GM23338 (cell line): ENCODE measurements at regions not wholly inside any gene's neighbourhood (a gene's known extent, or its start where the extent isn't known, plus 50 kb on each side); places are given as distances from the start of the nearest gene placed in this dataset.

Experiments
- ATAC-seq: fragments of 200-7000 bp; cut with Tn5 transposase; 3 replicates; pipeline ENCODE4 v1.9.1; 2020
- DNase-seq: peaks from one replicate; pipeline ENCODE4 v3.0.0-alpha.2; 2015; ENCODE audit warnings: low spot score
- H2AFZ ChIP-seq: fragments of 200-600 bp; sonication (generic); 2 replicates; pipeline ENCODE4 v1.8.0; 2016; ENCODE audit warnings: antibody characterized with exemption, mild to moderate bottlenecking, moderate library complexity
- H3F3A ChIP-seq: fragments of 200-600 bp; sonication (generic); replicated peaks from 2 replicates; pipeline ENCODE4 v1.8.0; 2017; ENCODE audit warnings: antibody characterized with exemption, mixed run types, low read depth
- H3K27ac ChIP-seq: fragments of 200-600 bp; sonication (generic); 2 replicates; pipeline ENCODE4 v1.6.1; 2016; ENCODE audit warnings: low read depth
- H3K27me3 ChIP-seq: fragments of 200-600 bp; sonication (generic); 2 replicates; pipeline ENCODE4 v1.8.0; 2016; ENCODE audit warnings: mild to moderate bottlenecking, mixed run types, moderate library complexity; ENCODE audit not compliant: insufficient read depth
- H3K36me3 ChIP-seq: fragments of 200-600 bp; sonication (generic); 2 replicates; pipeline ENCODE4 v1.8.0; 2016; ENCODE audit warnings: mild to moderate bottlenecking; ENCODE audit not compliant: insufficient read depth
- H3K4me1 ChIP-seq: fragments of 200-600 bp; sonication (generic); 2 replicates; pipeline ENCODE4 v1.8.0; 2016; ENCODE audit warnings: mild to moderate bottlenecking, moderate library complexity; ENCODE audit not compliant: insufficient read depth
- H3K4me2 ChIP-seq: fragments of 200-600 bp; sonication (generic); 2 replicates; pipeline ENCODE4 v1.7.1; 2017; ENCODE audit warnings: mixed run types
- H3K4me3 ChIP-seq: fragments of 200-600 bp; sonication (generic); 2 replicates; pipeline ENCODE4 v1.6.1; 2016; ENCODE audit warnings: mixed run types
- H3K79me2 ChIP-seq: fragments of 200-600 bp; sonication (generic); replicated peaks from 2 replicates; pipeline ENCODE4 v1.8.0; 2017; ENCODE audit warnings: mild to moderate bottlenecking; ENCODE audit not compliant: insufficient read depth
- H3K9me2 ChIP-seq: fragments of 200-600 bp; sonication (generic); 2 replicates; pipeline ENCODE4 v1.8.0; 2017; ENCODE audit not compliant: insufficient read depth
- H4K20me1 ChIP-seq: fragments of 200-600 bp; sonication (generic); replicated peaks from 2 replicates; pipeline ENCODE4 v1.8.0; 2017; ENCODE audit warnings: mild to moderate bottlenecking; ENCODE audit not compliant: insufficient read depth
- H3K27ac Mint-ChIP-seq: 2 replicates; pipeline ENCODE4 v1.8.0; 2020; ENCODE audit warnings: inconsistent platforms, mild to moderate bottlenecking, moderate library complexity, mixed read lengths
- H3K27me3 Mint-ChIP-seq: 3 replicates; pipeline ENCODE4 v1.8.0; 2022; ENCODE audit warnings: low read depth, mild to moderate bottlenecking, moderate library complexity, mixed read lengths, inconsistent platforms; ENCODE audit not compliant: insufficient read depth, poor library complexity
- H3K36me3 Mint-ChIP-seq: 3 replicates; pipeline ENCODE4 v1.8.0; 2021; ENCODE audit warnings: low read depth, mild to moderate bottlenecking, inconsistent platforms, moderate library complexity, mixed read lengths
- H3K4me1 Mint-ChIP-seq: 3 replicates; pipeline ENCODE4 v1.8.0; 2020; ENCODE audit warnings: mild to moderate bottlenecking, inconsistent platforms, mixed read lengths
- H3K4me3 Mint-ChIP-seq: 3 replicates; pipeline ENCODE4 v1.8.0; 2021; ENCODE audit warnings: moderate library complexity, mild to moderate bottlenecking, inconsistent platforms, mixed read lengths
- H3K9me3 Mint-ChIP-seq: 3 replicates; pipeline ENCODE4 v1.8.0; 2020; ENCODE audit warnings: moderate library complexity, mild to moderate bottlenecking, inconsistent platforms, mixed read lengths
- CREB1 ChIP-seq: fragments of 250-450 bp; sonication (Bioruptor Pico); IDR thresholded peaks from 2 replicates; pipeline ENCODE4 v1.5.0; 2020; ENCODE audit warnings: low read depth, mild to moderate bottlenecking, moderate library complexity
- EZH2 ChIP-seq: fragments of 200-600 bp; sonication (generic); IDR thresholded peaks from one replicate; pipeline ENCODE4 v1.8.0; 2017; ENCODE audit warnings: antibody characterized with exemption, mild to moderate bottlenecking, low read depth; ENCODE audit not compliant: unreplicated experiment
- EZH2phosphoT487 ChIP-seq: fragments of 200-600 bp; sonication (generic); IDR thresholded peaks from one replicate; pipeline ENCODE4 v1.8.1; 2018; ENCODE audit warnings: antibody characterized with exemption; ENCODE audit not compliant: unreplicated experiment
- JUNB ChIP-seq: IDR thresholded peaks from one replicate; pipeline ENCODE4 v1.6.1; 2016; ENCODE audit warnings: antibody characterized with exemption; ENCODE audit not compliant: unreplicated experiment
- NANOG ChIP-seq: IDR thresholded peaks from 2 replicates; pipeline ENCODE4 v1.6.1; 2016; ENCODE audit warnings: antibody characterized with exemption, borderline replicate concordance
- POLR2AphosphoS5 ChIP-seq: IDR thresholded peaks from 2 replicates; pipeline ENCODE4 v1.6.1; 2016; ENCODE audit warnings: antibody characterized with exemption, low read depth
- REST ChIP-seq: IDR thresholded peaks from one replicate; pipeline ENCODE4 v1.6.1; 2018; ENCODE audit warnings: antibody characterized with exemption; ENCODE audit not compliant: unreplicated experiment
- STAT1 ChIP-seq: IDR thresholded peaks from one replicate; pipeline ENCODE4 v1.6.1; 2016; ENCODE audit warnings: antibody characterized with exemption; ENCODE audit not compliant: unreplicated experiment
- ZNF114 ChIP-seq: fragments of 250-450 bp; sonication (Bioruptor Pico); IDR thresholded peaks from 2 replicates; pipeline ENCODE4 v1.5.0; 2020; ENCODE audit warnings: mild to moderate bottlenecking, moderate library complexity
- ZNF331 ChIP-seq: fragments of 250-450 bp; sonication (Bioruptor Pico); IDR thresholded peaks from 2 replicates; pipeline ENCODE4 v1.5.0; 2020; ENCODE audit warnings: low read depth, mild to moderate bottlenecking, moderate library complexity
- ZNF462 ChIP-seq: fragments of 250-450 bp; sonication (Bioruptor Pico); IDR thresholded peaks from 2 replicates; pipeline ENCODE4 v1.5.0; 2020; ENCODE audit warnings: mild to moderate bottlenecking, moderate library complexity
- TF ChIP-seq, protein P1 (sequence below), 2 experiments: fragments of 200-600 bp in 1 of 2; sonication (generic) in 1 of 2; conservative IDR thresholded peaks; 2 replicates each; pipeline versions ENCODE4 v1.5.1 to v1.6.1; 2016 to 2017; ENCODE audit warnings: antibody characterized with exemption in 2 of 2, low read depth in 2 of 2, mild to moderate bottlenecking in 2 of 2, moderate library complexity in 1 of 2
- TF ChIP-seq, protein P2 (sequence below): IDR thresholded peaks from 2 replicates; pipeline ENCODE4 v1.6.1; 2016; ENCODE audit warnings: antibody characterized with exemption

DNA sequence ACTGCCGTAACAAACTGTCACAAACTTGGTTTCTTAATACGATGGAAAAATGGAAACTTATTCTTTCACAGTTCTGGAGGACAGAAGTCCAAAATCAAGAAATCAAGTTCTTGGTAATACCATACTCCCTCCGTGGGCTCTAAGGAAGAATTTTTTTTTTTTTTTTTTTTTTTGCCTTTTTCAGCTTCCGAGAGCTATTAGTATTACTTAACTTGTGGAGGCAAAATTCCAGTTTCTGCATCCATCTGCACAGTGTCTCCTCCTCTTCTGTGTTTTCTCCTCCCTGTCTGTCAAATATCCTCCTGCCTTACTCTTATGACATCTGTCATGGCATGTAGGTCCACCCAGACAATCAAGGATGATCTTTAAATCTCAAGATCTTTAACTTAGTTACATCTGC lies 426.6 kb downstream of the SPRY1 start:
- Histone ChIP-seq H3K4me2 (no peak overlapping the region), H3K79me2 (no peaks in the 10 kb centered on the region), H4K20me1 (no peaks in the 10 kb centered on the region), H3K4me1 (no peaks in the 10 kb centered on the region), H3K9me2 (no peaks in the 10 kb centered on the region), H3K27ac (no peak overlapping the region), H3K4me3 (no peak overlapping the region), H2AFZ (no peak overlapping the region; the same call in 1 of the 2 replicates), H3K27me3 (no peaks in the 10 kb centered on the region), H3F3A (no peaks in the 10 kb centered on the region), H3K36me3 (no peaks in the 10 kb centered on the region)
- no peak for ATAC-seq
- TF ChIP-seq EZH2phosphoT487 = no peak
- TF ChIP-seq, protein P1, sequence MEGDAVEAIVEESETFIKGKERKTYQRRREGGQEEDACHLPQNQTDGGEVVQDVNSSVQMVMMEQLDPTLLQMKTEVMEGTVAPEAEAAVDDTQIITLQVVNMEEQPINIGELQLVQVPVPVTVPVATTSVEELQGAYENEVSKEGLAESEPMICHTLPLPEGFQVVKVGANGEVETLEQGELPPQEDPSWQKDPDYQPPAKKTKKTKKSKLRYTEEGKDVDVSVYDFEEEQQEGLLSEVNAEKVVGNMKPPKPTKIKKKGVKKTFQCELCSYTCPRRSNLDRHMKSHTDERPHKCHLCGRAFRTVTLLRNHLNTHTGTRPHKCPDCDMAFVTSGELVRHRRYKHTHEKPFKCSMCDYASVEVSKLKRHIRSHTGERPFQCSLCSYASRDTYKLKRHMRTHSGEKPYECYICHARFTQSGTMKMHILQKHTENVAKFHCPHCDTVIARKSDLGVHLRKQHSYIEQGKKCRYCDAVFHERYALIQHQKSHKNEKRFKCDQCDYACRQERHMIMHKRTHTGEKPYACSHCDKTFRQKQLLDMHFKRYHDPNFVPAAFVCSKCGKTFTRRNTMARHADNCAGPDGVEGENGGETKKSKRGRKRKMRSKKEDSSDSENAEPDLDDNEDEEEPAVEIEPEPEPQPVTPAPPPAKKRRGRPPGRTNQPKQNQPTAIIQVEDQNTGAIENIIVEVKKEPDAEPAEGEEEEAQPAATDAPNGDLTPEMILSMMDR (conservative IDR thresholded peaks at IDR 0.05; ENCODE audit: low read depth in 2 of 2) = no peak
- TF ChIP-seq POLR2AphosphoS5 = no peak
- TF ChIP-seq CREB1 (CRISPR knock-in tag) = no peak
- TF ChIP-seq ZNF462 (CRISPR knock-in tag) = no peak
- no peak for TF ChIP-seq EZH2
- TF ChIP-seq ZNF331 (CRISPR knock-in tag) = no peak
- TF ChIP-seq NANOG = no peak
- TF ChIP-seq, protein P2, sequence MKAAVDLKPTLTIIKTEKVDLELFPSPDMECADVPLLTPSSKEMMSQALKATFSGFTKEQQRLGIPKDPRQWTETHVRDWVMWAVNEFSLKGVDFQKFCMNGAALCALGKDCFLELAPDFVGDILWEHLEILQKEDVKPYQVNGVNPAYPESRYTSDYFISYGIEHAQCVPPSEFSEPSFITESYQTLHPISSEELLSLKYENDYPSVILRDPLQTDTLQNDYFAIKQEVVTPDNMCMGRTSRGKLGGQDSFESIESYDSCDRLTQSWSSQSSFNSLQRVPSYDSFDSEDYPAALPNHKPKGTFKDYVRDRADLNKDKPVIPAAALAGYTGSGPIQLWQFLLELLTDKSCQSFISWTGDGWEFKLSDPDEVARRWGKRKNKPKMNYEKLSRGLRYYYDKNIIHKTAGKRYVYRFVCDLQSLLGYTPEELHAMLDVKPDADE = no peak
- TF ChIP-seq REST = no peak
- no peak for TF ChIP-seq STAT1
- no peak for TF ChIP-seq ZNF114
- no peak for TF ChIP-seq JUNB
- H3K27me3 Mint-ChIP-seq = no peaks in the 10 kb centered on the region
- H3K36me3 Mint-ChIP-seq = no peaks in the 10 kb centered on the region; the same call in 2 of the 3 replicates
- H3K4me3 Mint-ChIP-seq = no peak overlapping the region
- DNase-seq = no peak
- peaks cover 6% of the 10 kb centered on the region; the same call in 2 of the 3 replicates for H3K9me3 Mint-ChIP-seq
- no peaks in the 10 kb centered on the region for H3K4me1 Mint-ChIP-seq
- H3K27ac Mint-ChIP-seq = no peak overlapping the region
